GM21723 (cell line): ENCODE measurements at regions not wholly inside any gene's neighbourhood (a gene's known extent, or its start where the extent isn't known, plus 50 kb on each side); places are given as distances from the start of the nearest gene placed in this dataset.
"Not testable (repeated sequence)": the region's sequence is repeated elsewhere in the genome, so short reads cannot be mapped to it uniquely, and the experiment has no call there.

Source experiments
- ATAC-seq: cut with Tn5 transposase; IDR thresholded peaks from one replicate; pipeline ENCODE4 v1.9.1; 2021; ENCODE audit warnings: mild to moderate bottlenecking, moderate library complexity; ENCODE audit not compliant: unreplicated experiment

- not testable (repeated sequence) for ATAC-seq
Observed at GRCh38 chr1:242914729-242915128, 340.4 kb downstream of the CEP170 start.

- not testable (repeated sequence) for ATAC-seq
Observed at GRCh38 chr1:242912855-242913254, 342.2 kb downstream of the CEP170 start.

GRCh38 chr1:242900558-242900957 lies 354.5 kb downstream of the CEP170 start:
- not testable (repeated sequence) for ATAC-seq

DNA sequence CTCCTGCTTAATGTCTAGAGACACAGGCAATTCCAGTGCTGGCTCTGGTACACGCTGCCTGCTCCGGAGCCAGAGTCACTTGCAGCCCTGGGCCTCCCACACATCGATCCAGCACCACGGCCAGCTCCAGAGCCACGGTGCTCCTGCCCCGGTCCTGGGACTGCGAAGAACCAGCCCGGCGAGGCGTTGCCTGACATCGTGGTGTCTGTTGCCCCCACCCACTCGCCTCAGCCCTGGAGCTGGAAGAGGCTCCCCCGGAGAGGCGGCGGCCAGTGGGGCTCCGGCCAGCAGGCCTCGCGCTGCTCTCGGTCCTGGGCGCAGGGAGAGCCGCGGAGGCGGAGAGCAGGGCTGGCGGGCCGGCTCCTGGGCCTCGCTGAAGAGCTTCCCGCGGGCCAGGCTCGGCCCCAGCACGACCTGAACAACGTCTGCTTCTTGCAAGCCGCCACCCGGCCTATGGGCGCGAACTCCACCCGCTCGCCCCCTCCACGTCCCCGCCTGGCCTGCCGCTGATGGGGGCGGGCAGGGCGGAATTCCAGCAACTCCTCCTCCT lies 364.8 kb downstream of the CEP170 start:
- no peak for ATAC-seq

GRCh38 chr1:242886137-242886536 lies 361.6 kb upstream of the PLD5 start:
- peak; percentile 82 for ATAC-seq

- not testable (repeated sequence) for ATAC-seq
Observed at GRCh38 chr1:242880022-242880421, 355.5 kb upstream of the PLD5 start.

- ATAC-seq: no peak
Observed at GRCh38 chr1:242877743-242878142, 353.2 kb upstream of the PLD5 start.

DNA sequence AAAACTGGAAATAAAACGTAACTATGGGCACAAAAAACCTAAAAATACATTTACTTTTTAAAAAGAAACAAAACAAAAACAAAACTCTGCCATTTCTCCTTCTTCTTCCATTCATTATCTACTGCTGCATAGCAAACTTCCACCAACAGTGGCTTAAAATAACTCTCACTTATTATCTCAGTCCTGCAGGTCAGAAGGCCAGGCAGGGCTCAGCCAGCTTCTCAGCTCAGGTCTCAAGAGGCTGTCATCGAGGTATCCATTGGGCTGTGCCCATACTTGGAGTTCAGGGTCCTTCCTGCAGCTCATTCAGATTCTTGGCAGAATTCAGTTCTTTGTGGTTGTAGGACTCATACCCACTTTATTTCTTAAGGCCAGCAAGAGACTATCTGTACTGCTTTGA lies 352.7 kb upstream of the PLD5 start:
- ATAC-seq: no peak

DNA sequence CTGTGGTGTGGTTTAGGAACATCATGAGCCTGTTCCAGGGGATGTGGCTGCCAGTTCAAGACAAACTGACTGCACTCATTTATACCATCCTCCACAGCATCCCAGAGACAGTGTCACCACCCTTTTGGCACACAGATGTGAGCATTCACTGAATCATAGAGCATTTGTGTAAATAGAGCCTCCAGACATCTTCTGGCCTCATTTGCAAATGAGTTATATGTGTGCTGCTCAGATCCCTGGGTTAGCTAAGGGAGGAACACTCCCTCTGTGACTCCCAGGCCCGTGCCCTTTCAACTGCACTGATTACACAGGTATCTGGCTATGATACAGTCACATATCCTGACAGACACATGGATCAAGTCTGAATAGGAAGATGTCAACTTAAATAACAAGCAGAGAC lies 351.5 kb upstream of the PLD5 start:
- ATAC-seq: no peak

- no peak for ATAC-seq
Observed at GRCh38 chr1:242873661-242874060, 349.2 kb upstream of the PLD5 start.

DNA sequence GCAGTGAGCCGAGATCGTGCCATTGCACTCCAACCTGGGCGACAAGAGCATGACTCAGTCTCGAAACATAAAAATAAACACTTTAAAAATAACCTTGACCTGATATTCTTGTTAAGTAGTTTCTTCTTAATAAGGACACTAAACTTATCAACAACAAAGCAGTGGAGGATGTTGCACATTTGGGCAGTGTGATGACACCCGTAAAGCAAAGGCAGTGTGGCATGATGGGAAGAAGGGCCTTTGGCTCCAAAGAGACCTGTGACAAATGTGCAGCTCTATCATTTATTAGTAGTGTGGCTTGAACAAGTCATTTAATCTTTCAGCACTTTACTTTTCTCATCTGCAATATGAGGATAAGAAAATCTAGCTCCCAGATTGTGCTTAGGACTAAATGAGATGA lies 348.0 kb upstream of the PLD5 start:
- ATAC-seq: no peak

- ATAC-seq: no peak
Observed at GRCh38 chr1:242871471-242872030, 347.1 kb upstream of the PLD5 start.

DNA sequence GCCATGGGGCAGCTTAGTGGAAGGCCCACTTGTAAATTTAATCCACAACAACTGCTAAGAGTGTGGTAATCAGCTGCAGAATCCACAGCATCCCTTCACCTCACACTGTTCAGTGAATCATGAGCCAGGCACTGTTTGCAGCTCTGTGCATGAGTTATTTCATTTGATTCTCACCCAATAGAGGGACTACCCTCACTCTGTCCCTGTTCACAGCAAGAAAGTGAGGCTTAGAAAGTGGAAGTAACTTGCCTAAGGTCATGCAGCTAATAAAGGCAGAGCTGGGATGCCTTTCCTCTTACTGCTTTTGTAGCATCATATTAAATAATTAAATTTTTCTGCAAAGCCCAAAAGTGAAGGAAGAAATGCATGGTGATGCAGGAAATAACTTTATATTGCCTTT lies 346.5 kb upstream of the PLD5 start:
- ATAC-seq: no peak

- no peak for ATAC-seq
Observed at GRCh38 chr1:242856289-242856688, 331.8 kb upstream of the PLD5 start.

GRCh38 chr1:242854466-242854865 lies 330.0 kb upstream of the PLD5 start:
- no peak for ATAC-seq

- no peak for ATAC-seq
Observed at GRCh38 chr1:242847390-242847993, 323.0 kb upstream of the PLD5 start.

DNA sequence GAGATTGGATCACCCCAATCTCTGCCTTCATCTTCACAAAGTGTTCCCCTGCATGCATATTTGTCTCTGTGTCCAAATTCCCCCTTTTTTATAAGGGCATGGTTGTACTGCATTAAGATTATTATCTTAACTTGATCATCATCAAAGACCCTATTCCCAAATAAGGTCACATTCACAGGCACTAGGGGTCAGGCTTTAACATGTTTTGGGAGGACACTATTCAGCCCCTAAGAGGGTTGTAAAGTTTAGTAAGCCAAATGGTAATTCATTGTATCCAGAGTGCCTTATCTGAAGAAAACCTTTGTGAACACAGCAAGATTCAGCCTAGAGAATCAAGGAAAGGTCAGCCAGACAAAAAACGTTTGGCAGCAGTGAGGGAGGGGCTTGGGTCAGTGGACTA lies 317.6 kb upstream of the PLD5 start:
- no peak for ATAC-seq

DNA sequence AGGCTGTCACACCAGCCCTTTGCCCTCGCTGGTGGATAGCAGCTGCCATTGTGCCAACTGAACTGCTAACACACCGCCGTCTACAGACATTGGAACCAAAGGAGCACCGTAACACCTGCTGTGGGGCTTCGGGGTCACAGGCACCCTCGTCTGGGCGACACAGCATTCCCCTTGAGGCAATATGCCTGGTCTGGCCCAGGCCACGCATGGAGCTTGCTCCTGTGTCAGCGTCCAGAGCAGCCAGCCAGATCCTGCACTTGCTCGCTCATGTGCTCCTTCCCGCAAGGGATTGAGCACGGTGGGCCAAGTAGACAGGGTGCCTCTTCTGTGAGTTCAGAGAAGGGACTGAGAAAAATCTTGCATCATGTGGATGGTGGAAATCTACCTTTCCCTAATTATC lies 314.6 kb upstream of the PLD5 start:
- no peak for ATAC-seq

- no peak for ATAC-seq
Observed at GRCh38 chr1:242836423-242836822, 311.9 kb upstream of the PLD5 start.

- no peak for ATAC-seq
Observed at GRCh38 chr1:242828828-242829227, 304.3 kb upstream of the PLD5 start.

- ATAC-seq: no peak
Observed at GRCh38 chr1:242828199-242828598, 303.7 kb upstream of the PLD5 start.

GRCh38 chr1:242827538-242827937 lies 303.0 kb upstream of the PLD5 start:
- ATAC-seq: no peak
